HG02973 (cell line): ENCODE measurements at regions not wholly inside any gene's neighbourhood (a gene's known extent, or its start where the extent isn't known, plus 50 kb on each side); places are given as distances from the start of the nearest gene placed in this dataset.

Source experiments
- ATAC-seq: cut with Tn5 transposase; IDR thresholded peaks from one replicate; pipeline ENCODE4 v1.9.1; 2021; ENCODE audit warnings: moderate library complexity; ENCODE audit not compliant: unreplicated experiment

GRCh38 chr11:116194156-116194904, 578.5 kb downstream of the BUD13 start:
- ATAC-seq = no peak

- ATAC-seq = no peak
Measured at GRCh38 chr11:116193321-116194131, 579.3 kb downstream of the BUD13 start.

- no peak for ATAC-seq
Measured at GRCh38 chr11:116192509-116193210, 580.1 kb downstream of the BUD13 start.

GRCh38 chr11:116190861-116191260, 581.9 kb downstream of the BUD13 start:
- no peak for ATAC-seq

DNA sequence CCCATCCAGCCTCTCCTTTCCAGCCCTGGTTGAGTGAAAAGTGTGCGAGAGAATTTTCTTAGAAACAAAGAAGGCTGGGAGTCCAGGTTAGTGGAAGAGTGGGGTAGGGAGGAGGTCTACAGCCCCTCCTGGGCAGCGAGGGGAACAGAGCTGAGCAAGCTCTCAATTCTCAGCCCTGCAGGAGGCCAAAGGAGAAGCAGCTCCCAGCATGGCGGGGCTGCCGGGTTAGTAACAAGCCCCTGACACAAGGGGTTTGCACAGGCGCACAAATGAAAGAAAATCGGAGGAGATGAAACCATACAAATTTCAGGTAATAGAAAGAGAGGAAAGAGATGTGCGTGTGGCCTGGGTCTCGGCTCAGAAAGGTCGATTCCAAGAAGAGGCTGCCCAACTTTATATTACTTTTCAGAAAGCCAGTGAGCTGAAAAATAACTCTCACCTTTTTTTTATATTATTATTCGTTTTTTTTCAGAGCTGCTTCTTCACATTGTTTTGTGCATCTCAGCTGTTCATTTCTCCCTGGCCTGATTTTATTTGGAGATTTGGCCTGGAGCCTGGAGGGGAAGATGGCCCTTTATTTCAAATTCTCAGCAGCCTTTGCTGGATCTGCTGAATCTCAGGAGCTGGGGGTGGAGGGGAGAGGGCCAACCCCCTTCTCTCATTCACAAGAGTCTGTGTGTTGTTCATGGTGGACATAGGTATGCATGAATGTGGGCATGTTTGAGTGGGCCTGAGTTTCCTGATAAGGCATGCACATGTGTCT, 583.2 kb downstream of the BUD13 start:
- ATAC-seq = no peak

GRCh38 chr11:116188350-116188749, 584.4 kb downstream of the BUD13 start:
- no peak for ATAC-seq

DNA sequence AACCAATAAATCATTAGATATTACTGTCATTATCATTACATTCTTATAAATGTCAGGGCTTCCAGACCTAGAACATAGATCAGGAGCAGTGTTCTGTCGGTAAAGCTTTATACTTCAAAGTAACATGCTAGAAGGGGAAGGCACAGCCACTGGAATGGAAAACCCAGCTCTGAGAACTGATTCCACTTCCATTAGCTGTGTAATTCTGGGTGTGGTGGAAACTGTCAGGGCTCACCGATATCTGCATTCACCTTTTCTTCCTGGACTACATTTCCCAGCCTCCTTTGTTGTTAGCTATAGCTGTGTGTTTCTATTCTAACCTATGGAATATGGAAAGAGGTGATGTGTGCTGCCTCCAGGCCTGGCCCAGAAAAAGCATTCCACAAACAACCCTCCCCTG, 585.8 kb downstream of the BUD13 start:
- no peak for ATAC-seq

DNA sequence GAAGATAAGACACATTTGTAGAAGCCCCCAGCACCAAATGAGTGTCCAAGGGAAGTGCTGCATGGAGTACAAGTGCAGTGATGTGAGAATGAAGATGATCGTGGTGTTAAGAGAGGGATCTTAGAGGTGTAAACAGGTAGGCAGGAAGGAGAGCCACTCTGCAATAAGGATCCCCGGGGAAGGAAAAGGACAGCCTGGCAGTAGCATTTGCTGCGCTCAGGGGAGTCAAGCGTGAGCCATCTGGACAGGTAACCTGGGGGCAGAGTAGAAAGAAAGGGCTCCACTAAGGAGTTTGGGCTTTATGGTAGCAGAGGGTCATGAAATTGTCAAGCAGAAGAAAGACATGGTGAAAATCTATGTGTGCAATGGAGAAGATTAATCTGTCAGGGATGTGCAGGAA, 587.2 kb downstream of the BUD13 start:
- no peak for ATAC-seq

DNA sequence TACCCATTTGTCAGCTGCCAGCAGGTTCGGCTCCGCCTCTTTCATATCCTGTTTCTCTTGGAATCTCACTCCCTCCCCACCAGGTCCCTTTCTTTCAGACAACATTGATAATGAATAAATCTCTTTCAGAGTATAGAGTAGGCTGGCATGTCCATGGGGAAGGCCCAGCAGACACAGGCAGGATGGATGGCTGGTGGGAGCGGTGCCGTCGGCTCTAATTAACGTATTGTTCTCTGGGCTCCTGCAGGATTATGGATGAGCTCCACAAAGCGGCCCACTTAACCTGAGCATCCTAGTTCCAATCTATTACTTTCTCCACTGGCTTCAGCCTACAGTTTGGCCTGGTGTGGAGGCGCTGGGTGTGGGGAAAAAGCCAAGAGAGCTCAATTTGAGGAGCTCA, 588.0 kb downstream of the BUD13 start:
- ATAC-seq = no peak

DNA sequence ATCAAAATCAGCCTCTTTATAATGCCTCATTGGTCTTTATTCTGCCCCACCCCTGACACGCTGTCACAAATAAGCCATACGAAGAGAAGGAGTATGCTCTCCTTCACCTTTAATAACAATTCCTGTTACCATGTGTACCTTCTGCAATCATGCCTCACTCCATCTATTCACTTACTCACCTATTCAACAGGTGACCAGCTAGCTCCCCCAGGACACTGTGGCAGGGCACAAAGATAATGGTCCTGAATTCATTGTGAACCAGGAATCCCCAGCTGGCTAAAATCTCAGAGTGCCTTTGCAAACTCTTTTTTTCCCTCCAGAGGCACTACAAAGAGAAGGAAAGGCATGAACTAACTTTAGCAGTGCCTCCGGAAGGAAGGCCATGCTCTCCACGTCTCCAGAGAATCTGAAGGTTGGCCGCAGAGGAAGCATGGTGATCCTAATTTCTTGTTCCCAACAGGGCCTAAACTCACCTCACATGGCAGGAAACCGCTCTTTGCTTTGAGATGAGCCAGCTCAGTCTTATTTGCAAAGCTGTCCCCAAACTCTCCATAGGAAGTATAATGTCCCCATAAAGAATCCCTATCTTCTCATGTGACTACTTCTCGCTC, 590.3 kb downstream of the BUD13 start:
- no peak for ATAC-seq

GRCh38 chr11:116180806-116181600, 591.8 kb downstream of the BUD13 start:
- no peak for ATAC-seq

GRCh38 chr11:116179401-116179800, 593.4 kb downstream of the BUD13 start:
- ATAC-seq = no peak

DNA sequence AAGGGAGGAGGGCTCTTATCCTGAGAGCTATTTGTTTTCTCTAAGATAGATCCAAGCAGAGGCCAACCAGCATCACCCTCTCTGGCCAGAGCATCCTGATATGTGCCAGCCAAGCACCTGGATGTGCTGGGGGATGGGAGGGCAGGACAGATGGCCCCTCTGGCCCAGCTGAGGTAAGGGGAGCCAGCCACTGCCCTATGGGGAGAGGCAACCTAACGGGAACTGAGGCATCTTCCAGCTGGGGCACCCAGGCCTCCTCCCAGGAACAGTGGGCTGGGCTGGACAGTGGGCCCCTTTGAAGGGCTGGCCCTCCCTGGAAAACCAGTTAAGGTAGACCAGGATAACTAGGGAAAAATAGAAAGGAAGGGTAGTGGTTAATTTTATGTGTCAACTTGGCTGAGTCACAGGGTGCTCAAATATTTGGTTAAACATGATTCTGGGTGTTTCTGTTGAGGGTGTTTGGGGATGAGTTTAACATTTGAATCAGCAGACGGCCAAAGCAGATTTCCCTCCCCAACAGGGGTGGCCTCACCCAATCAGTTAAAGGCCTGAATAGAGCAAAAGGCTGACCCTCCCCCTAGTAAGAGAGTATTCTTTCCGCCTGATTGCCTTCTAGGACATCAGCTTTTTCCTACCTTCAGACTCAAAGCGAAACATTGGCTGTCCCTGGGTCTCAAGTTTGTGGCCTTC, 595.1 kb downstream of the BUD13 start:
- ATAC-seq = no peak

- no peak for ATAC-seq
Measured at GRCh38 chr11:116176484-116177005, 596.2 kb downstream of the BUD13 start.

GRCh38 chr11:116175707-116176106, 597.1 kb downstream of the BUD13 start:
- ATAC-seq = no peak

DNA sequence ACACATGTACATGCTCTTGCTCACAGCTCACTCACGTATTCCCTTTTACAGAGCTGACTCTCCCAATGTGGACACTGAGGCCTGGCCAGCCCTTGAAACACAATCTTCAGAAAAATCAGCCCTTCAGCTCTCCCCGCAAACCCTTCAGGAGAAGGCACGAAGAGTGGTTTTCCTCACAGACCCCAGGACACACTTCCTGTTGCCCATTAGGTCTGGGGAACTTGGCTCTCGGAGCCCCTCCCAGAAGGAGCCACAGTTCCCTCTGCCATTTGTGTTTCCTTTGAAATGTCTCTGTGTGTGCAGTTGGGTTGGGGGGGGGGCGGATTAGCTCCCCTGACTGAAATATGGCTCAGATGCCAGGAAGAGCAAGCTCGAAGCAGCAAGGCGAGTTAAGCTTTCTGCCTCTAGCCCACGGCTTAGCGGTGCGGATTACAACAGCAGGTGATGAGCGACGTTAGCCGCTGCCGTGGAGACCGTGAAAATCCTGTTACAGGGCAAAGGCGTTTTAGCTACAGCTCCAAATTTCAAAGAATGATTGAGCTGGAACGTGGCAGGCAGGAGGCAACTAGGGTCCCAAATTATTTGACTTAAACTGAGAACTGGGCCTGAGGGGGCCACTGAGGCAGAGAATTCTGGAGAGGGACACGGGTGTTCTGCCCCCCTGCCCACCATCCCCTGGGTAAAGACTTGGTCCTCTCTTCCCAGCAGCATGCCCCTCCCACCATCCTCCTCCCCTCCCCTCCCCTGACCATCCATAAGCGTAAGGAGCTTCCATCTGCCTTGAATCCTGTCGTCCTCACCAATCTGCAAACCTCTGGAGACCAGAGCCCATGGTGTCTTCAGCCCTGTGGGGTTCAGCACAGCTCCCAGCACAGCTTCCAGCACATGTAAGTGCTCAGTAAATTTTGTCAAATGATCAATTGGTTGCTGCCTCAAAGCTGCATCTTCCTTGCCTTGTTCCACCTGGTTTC, 598.6 kb downstream of the BUD13 start:
- no peak for ATAC-seq

GRCh38 chr11:116173506-116173905, 599.3 kb downstream of the BUD13 start:
- ATAC-seq = no peak

DNA sequence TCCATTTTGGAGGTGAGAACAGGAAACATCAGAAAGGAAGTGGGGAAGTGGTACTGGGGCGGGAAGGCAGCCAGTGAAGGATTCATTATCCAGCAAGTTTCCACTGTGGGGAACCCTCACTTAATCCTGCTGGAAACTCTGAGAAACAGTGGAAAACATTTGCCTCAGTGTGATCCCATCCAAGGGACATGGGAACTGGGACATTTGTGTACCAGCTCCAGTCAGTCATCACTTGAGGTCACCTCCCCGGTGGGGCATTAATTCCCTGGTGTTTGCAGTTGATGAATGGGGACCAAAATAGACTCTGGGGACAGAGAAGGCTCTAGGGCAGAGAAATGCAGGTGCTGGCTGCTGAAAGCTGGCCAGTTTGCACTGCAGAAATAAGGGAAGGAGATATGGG, 599.9 kb downstream of the BUD13 start:
- ATAC-seq = no peak
